Neural cell (in vitro differentiated cells): ENCODE measurements at regions not wholly inside any gene's neighbourhood (a gene's known extent, or its start where the extent isn't known, plus 50 kb on each side); places are given as distances from the start of the nearest gene placed in this dataset.

Experiments used
- EP300 ChIP-seq: fragments of 450-650 bp; conservative IDR thresholded peaks from 2 replicates; pipeline ENCODE4 v1.6.1; 2014; ENCODE audit warnings: antibody characterized with exemption, mild to moderate bottlenecking, moderate library complexity; ENCODE audit not compliant: poor library complexity, severe bottlenecking
- EZH2 ChIP-seq: fragments of 200-600, 300-800 bp; shearing (Covaris generic), sonication (generic); IDR thresholded peaks from 2 replicates; pipeline ENCODE4 v1.6.1; 2014; ENCODE audit warnings: antibody characterized with exemption, low read length, borderline replicate concordance, mild to moderate bottlenecking; ENCODE audit not compliant: insufficient read depth, poor library complexity, severe bottlenecking
- MXI1 ChIP-seq: fragments of 450-650 bp; conservative IDR thresholded peaks from 2 replicates; pipeline ENCODE4 v1.6.1; 2014; ENCODE audit warnings: antibody characterized with exemption, mild to moderate bottlenecking; ENCODE audit not compliant: poor library complexity, severe bottlenecking
- POLR2AphosphoS5 ChIP-seq: IDR thresholded peaks from 2 replicates; pipeline ENCODE4 v1.6.1; 2012
- RAD21 ChIP-seq: fragments of 450-650 bp; conservative IDR thresholded peaks from 2 replicates; pipeline ENCODE4 v1.6.1; 2014; ENCODE audit warnings: antibody characterized with exemption, mild to moderate bottlenecking, moderate library complexity
- SMC3 ChIP-seq: fragments of 450-650 bp; conservative IDR thresholded peaks from 2 replicates; pipeline ENCODE4 v1.6.1; 2014; ENCODE audit warnings: antibody characterized with exemption, mild to moderate bottlenecking, moderate library complexity; ENCODE audit not compliant: poor library complexity
- TAF1 ChIP-seq: IDR thresholded peaks from 2 replicates; pipeline ENCODE4 v1.6.1; 2012; ENCODE audit warnings: low read depth
- TF ChIP-seq, protein P1 (sequence below): fragments of 450-650 bp; IDR thresholded peaks from 2 replicates; pipeline ENCODE4 v1.5.1; 2014; ENCODE audit warnings: antibody characterized with exemption, mild to moderate bottlenecking, moderate library complexity; ENCODE audit not compliant: poor library complexity, severe bottlenecking
- TF ChIP-seq, protein P2 (sequence below): IDR thresholded peaks from 2 replicates; pipeline ENCODE4 v1.6.1; 2012; ENCODE audit warnings: borderline replicate concordance

DNA sequence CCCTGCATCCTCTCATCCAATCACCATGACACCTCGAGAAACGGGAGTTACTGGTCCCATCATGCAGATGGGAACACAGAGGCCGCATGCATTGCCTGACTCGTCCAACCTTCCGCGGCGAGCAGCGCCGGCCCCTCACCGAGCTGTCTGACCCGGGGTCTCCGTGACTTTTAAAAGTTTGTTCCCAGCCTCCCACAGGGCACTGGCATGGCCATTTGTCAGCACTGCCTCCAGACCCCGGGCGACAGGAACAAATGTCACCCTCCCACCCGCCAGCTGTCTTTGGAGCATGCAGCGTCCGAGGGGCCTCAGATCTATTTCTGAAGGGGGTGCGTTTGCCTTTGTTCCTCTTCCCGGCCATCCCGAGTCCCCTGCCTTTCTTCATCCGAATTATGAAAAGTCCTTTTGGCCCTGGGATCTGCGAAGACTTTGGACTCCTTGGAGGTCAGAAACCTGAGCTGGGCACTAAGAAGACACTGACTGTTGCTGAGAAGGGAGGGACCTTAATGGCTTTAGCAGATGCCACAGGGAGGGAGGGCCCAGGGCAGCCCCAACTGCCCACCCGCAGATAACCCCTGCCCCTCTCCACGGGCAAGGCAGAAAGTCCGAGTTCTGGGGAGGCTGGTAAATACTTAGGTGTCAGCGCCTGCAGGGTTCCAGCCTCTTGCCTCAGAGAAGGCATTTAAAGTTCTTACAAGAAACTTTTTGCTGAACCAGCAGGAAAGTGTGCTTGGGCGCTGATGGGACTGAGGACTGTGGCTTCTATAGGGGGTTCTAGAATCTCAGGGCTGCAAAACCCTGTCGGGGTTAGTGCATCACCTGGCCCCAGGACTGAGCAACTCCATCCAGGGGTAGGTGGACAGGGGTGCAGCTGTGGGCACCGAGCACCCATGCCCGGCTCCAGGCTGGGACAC lies 348.1 kb downstream of the FOXL1 start:
- no peak for TF ChIP-seq SMC3
- TF ChIP-seq POLR2AphosphoS5, result no peak
- TF ChIP-seq, protein P1, sequence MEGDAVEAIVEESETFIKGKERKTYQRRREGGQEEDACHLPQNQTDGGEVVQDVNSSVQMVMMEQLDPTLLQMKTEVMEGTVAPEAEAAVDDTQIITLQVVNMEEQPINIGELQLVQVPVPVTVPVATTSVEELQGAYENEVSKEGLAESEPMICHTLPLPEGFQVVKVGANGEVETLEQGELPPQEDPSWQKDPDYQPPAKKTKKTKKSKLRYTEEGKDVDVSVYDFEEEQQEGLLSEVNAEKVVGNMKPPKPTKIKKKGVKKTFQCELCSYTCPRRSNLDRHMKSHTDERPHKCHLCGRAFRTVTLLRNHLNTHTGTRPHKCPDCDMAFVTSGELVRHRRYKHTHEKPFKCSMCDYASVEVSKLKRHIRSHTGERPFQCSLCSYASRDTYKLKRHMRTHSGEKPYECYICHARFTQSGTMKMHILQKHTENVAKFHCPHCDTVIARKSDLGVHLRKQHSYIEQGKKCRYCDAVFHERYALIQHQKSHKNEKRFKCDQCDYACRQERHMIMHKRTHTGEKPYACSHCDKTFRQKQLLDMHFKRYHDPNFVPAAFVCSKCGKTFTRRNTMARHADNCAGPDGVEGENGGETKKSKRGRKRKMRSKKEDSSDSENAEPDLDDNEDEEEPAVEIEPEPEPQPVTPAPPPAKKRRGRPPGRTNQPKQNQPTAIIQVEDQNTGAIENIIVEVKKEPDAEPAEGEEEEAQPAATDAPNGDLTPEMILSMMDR, result no peak
- TF ChIP-seq RAD21, result no peak
- no peak for TF ChIP-seq EZH2
- TF ChIP-seq MXI1, result no peak
- TF ChIP-seq, protein P2, sequence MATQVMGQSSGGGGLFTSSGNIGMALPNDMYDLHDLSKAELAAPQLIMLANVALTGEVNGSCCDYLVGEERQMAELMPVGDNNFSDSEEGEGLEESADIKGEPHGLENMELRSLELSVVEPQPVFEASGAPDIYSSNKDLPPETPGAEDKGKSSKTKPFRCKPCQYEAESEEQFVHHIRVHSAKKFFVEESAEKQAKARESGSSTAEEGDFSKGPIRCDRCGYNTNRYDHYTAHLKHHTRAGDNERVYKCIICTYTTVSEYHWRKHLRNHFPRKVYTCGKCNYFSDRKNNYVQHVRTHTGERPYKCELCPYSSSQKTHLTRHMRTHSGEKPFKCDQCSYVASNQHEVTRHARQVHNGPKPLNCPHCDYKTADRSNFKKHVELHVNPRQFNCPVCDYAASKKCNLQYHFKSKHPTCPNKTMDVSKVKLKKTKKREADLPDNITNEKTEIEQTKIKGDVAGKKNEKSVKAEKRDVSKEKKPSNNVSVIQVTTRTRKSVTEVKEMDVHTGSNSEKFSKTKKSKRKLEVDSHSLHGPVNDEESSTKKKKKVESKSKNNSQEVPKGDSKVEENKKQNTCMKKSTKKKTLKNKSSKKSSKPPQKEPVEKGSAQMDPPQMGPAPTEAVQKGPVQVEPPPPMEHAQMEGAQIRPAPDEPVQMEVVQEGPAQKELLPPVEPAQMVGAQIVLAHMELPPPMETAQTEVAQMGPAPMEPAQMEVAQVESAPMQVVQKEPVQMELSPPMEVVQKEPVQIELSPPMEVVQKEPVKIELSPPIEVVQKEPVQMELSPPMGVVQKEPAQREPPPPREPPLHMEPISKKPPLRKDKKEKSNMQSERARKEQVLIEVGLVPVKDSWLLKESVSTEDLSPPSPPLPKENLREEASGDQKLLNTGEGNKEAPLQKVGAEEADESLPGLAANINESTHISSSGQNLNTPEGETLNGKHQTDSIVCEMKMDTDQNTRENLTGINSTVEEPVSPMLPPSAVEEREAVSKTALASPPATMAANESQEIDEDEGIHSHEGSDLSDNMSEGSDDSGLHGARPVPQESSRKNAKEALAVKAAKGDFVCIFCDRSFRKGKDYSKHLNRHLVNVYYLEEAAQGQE, result no peak
- no peak for TF ChIP-seq EP300
- no peak for TF ChIP-seq TAF1
